Ectodermal cell (in vitro differentiated cells): ENCODE measurements at regions not wholly inside any gene's neighbourhood (a gene's known extent, or its start where the extent isn't known, plus 50 kb on each side); places are given as distances from the start of the nearest gene placed in this dataset.

Experiments used
- H3K27ac ChIP-seq: 2 replicates; pipeline ENCODE4 v1.7.0; 2013; ENCODE audit warnings: mild to moderate bottlenecking, low read depth, low read length; ENCODE audit not compliant: insufficient read depth, poor library complexity, severe bottlenecking
- H3K27me3 ChIP-seq: 2 replicates; pipeline ENCODE4 v1.7.0; 2013; ENCODE audit warnings: mild to moderate bottlenecking, low read length; ENCODE audit not compliant: insufficient read depth, control insufficient read depth, poor library complexity, severe bottlenecking
- H3K36me3 ChIP-seq: one replicate; pipeline ENCODE4 v1.7.0; 2013; ENCODE audit warnings: low read length; ENCODE audit not compliant: control insufficient read depth, insufficient read depth
- H3K4me1 ChIP-seq: one replicate; pipeline ENCODE4 v1.7.0; 2013; ENCODE audit warnings: low read length; ENCODE audit not compliant: control insufficient read depth, insufficient read depth
- H3K4me3 ChIP-seq: 2 replicates; pipeline ENCODE4 v1.7.0; 2013; ENCODE audit warnings: low read depth, low read length, control low read depth; ENCODE audit not compliant: insufficient read depth
- H3K9me3 ChIP-seq: 2 replicates; pipeline ENCODE4 v1.7.0; 2013; ENCODE audit warnings: mild to moderate bottlenecking, low read length, moderate library complexity; ENCODE audit not compliant: control insufficient read depth
- WGBS, 2 experiments: methylation state at CpG; one replicate each; pipeline ENCODE4 v1.1.7; 2013; ENCODE audit warnings: missing lambda C conversion rate in 2 of 2; 5-methylcytosine and 5-hydroxymethylcytosine counted together

DNA sequence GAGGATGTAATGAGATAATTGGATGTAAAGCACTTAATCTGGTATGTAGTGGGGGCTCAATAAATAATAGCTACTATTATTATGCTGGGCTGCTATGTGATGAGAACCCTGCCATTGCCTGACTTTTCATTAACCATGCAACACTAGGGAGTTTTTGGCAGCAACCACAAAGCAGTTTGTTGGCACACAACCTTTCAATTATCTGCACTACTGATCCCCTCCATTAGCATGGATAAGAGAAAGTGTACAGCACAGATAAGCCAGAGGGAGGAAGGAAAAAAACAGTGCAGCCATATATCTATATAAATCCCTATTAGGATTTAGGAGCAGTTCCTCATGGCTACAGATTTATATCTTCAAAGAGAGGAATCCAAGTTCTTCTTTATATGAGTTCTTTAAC is 498.5 kb downstream of the NUF2 start:
- Histone ChIP-seq H3K27ac (no peak overlapping the region), H3K4me3 (no peak overlapping the region), H3K9me3 (no peaks in the 10 kb centered on the region), H3K36me3 (no peaks in the 10 kb centered on the region), H3K4me1 (no peaks in the 10 kb centered on the region), H3K27me3 (no peaks in the 10 kb centered on the region)

DNA sequence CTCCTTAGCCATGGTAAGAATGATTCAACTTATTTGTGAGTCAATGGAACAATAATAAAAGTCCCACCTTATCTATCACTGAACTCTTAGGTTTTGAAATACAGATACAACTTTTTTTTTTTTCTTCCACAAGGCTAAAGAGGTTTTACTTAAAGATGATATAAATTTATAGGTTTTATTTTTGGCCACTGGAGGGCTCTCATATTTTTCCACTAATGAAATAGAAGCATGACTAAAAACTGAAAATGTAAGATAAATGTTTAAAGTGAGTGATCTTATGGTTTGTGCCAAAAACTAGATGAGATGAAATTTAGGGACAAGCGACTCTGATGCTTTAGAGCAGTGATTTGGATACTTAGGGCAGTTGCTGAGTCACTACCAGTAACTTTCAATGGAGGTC is 499.0 kb downstream of the NUF2 start:
- no peaks in the 10 kb centered on the region for H3K4me1 ChIP-seq
- no peak overlapping the region for H3K27ac ChIP-seq
- H3K9me3 ChIP-seq, result no peaks in the 10 kb centered on the region
- no peak overlapping the region for H3K4me3 ChIP-seq
- H3K36me3 ChIP-seq, result no peaks in the 10 kb centered on the region
- no peaks in the 10 kb centered on the region for H3K27me3 ChIP-seq
- WGBS, 2 experiments, result 88 to 89% methylated on average over 1 of the region's 1 CpG

DNA sequence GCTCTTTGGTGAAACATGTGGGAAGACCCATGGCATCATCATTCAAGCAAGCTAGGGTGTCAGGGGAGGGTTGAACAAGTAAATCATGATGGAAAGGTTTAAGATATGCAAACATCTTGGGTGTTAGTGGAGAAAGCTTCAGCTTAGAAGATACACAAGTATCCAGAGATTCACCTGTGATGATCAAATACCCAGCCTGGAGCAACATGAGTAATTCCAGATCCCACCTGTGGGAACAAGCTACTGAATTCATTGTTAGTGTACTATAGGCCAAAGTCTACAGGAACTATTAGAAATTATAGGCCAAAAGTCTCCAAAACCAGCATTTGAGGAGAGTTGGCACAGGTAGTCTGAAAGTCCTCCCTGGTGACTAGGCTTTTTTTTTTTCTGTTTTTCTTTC is 499.9 kb downstream of the NUF2 start:
- H3K4me3 ChIP-seq, result no peak overlapping the region
- no peaks in the 10 kb centered on the region for H3K4me1 ChIP-seq
- no peaks in the 10 kb centered on the region for H3K9me3 ChIP-seq
- H3K27me3 ChIP-seq, result no peaks in the 10 kb centered on the region
- H3K36me3 ChIP-seq, result no peaks in the 10 kb centered on the region
- no peak overlapping the region for H3K27ac ChIP-seq

DNA sequence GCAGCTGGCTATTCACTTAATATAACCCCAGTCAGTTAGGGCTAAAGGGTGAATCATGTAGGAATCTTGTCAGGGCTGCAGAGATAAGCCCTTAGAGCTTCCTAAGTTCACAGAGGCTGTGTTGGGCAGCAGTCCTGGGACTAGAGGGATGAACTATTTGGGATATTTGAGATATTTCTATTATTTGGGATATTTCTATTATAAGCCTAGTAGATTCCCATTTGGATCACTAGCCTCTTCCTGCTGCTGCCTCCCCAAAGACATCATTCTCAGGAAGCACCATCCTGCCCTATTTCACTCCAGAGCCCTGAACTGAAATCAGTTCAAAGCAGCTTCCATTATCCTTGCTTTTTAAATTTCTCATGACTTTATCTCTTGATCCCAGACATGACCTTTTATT is 501.3 kb downstream of the NUF2 start:
- Histone ChIP-seq H3K4me1 (no peaks in the 10 kb centered on the region), H3K4me3 (no peak overlapping the region), H3K27ac (no peak overlapping the region), H3K9me3 (no peaks in the 10 kb centered on the region), H3K36me3 (no peaks in the 10 kb centered on the region), H3K27me3 (no peaks in the 10 kb centered on the region)

DNA sequence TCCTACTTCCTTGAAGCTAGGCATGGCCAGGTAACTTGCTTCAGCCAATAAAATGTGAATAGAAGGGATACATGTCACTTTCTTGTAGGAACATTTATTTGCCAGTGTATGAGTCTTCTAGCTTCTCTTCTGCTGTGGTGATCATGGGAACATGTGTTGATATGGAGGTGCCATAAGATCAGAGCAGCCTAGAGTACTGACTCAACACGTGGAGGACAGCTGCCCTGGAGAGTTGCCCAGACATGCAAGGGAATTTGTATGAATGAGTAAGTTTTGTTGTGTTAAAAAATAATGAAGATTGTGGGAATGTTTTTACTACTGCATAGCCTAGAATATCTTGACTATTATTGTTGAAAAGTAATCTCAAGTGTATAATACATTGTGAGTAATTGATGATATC is 502.3 kb downstream of the NUF2 start:
- Histone ChIP-seq H3K27ac (no peak overlapping the region), H3K4me1 (no peaks in the 10 kb centered on the region), H3K9me3 (no peaks in the 10 kb centered on the region), H3K4me3 (no peak overlapping the region), H3K27me3 (no peaks in the 10 kb centered on the region), H3K36me3 (no peaks in the 10 kb centered on the region)
- 94 to 95% methylated on average over 1 of the region's 1 CpG for WGBS, 2 experiments

DNA sequence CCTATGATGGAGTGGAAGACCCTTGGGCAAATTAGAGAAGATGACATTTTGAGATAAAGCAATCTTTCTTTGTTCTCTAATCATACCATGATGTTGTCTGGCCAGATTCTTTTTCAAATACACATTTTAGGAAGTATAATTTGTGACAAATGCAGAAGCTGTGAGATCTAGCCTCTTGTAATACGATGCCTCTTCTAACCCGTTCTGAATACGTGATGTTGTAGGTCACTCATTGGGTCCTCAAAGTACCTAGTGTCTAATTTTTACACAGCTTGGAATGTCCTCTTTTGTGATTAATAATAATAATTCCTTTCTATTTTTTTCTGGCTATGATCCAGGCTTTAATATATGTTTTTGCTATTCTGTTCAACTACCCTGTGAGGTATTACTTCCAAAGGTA is 502.7 kb downstream of the NUF2 start:
- Histone ChIP-seq H3K27me3 (no peaks in the 10 kb centered on the region), H3K36me3 (no peaks in the 10 kb centered on the region), H3K27ac (no peak overlapping the region), H3K4me3 (no peak overlapping the region), H3K9me3 (no peaks in the 10 kb centered on the region), H3K4me1 (no peaks in the 10 kb centered on the region)
- WGBS, 2 experiments, result 99 to 100% methylated on average over 3 of the region's 3 CpGs

DNA sequence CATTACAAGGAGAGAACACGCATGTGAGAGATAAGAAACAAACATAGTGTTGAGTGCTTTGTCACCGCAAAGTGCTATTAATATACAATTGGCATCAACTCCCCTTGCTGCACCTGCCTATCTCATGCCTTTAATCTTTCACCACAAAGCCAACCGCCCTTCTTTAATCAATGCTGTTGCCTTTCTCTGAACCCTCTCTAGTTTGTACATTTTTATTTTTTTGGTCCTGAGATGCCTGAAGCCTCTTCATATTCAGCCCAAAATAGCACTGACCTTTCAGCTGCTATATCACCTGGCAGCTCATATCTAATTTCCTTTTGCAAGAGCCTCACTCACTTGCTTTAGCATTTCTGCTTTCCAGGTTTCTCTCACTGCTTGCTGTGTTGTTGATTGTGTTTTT is 504.7 kb downstream of the NUF2 start:
- no peaks in the 10 kb centered on the region for H3K27me3 ChIP-seq
- no peaks in the 10 kb centered on the region for H3K36me3 ChIP-seq
- no peak overlapping the region for H3K27ac ChIP-seq
- no peaks in the 10 kb centered on the region for H3K4me1 ChIP-seq
- WGBS, 2 experiments, result 92 to 95% methylated on average over 3 of the region's 3 CpGs
- H3K9me3 ChIP-seq, result no peaks in the 10 kb centered on the region
- H3K4me3 ChIP-seq, result no peak overlapping the region

DNA sequence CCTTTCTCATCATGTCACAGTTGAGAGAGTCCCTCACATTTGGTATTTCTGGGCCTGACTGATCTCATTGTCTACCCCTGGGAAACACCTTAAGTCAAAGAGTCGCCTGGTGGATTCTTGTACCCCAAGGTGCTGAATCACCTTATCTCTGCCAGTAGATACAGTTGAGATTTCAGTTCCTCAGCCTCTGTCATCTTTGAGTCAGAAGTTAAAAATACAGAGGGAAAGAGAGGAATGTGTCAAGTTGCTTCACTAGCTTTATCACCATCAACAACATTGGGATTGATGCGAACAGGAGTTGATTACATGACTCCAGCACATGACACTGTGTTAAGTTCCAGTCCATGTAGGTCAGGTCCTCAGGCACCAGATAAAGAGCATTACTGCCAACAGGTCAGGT is 513.0 kb downstream of the NUF2 start:
- Histone ChIP-seq H3K9me3 (no peaks in the 10 kb centered on the region), H3K27me3 (no peaks in the 10 kb centered on the region), H3K4me1 (no peaks in the 10 kb centered on the region), H3K36me3 (no peaks in the 10 kb centered on the region), H3K4me3 (no peak overlapping the region), H3K27ac (no peak overlapping the region)
- 88 to 97% methylated on average over 2 of the region's 2 CpGs for WGBS, 2 experiments

DNA sequence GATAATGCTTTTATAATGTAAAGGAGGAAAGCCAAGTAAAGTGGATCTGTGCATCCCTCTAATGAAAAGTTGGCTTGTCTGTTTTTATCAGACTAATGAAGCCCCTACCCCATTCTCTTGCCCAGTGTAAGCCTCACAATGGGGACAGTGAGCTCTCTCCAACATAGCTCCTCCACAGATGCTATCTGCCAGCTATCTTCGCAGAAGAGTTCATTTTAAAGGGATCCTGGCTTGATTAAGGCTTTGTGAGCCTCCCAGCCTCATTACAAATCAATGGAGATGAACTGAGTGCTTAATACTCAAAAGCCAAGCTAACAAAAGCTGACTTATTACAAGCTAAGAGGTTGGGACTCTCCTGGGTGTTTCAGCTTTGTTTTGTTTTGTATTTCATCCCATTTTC is 514.7 kb downstream of the NUF2 start:
- Histone ChIP-seq H3K9me3 (no peaks in the 10 kb centered on the region), H3K36me3 (no peaks in the 10 kb centered on the region), H3K27ac (no peak overlapping the region), H3K4me3 (no peak overlapping the region), H3K27me3 (no peaks in the 10 kb centered on the region), H3K4me1 (no peaks in the 10 kb centered on the region)
- 32 to 47% methylated on average over 1 of the region's 1 CpG for WGBS, 2 experiments

DNA sequence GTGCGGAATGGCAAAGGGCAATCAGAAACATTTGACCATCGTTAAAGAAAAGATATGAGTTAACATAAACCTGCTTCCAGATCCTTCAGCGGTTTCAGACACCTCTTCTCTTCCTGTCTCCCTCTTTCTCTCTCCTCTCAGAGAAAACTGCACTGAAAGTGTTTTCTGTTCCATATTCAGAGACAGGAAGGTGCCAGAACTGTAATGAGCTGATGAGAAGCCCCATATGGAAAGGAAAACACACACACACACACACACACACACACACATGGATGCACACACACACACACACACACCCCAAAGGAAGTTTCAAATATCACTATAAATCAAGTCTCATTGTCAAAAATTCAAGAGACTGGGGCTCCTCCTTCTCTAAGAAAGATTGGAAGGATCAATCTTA is 515.5 kb downstream of the NUF2 start:
- Histone ChIP-seq H3K4me1 (no peaks in the 10 kb centered on the region), H3K27me3 (no peaks in the 10 kb centered on the region), H3K4me3 (no peak overlapping the region), H3K9me3 (no peaks in the 10 kb centered on the region), H3K27ac (no peak overlapping the region), H3K36me3 (no peaks in the 10 kb centered on the region)
- 91 to 92% methylated on average over 3 of the region's 3 CpGs for WGBS, 2 experiments

DNA sequence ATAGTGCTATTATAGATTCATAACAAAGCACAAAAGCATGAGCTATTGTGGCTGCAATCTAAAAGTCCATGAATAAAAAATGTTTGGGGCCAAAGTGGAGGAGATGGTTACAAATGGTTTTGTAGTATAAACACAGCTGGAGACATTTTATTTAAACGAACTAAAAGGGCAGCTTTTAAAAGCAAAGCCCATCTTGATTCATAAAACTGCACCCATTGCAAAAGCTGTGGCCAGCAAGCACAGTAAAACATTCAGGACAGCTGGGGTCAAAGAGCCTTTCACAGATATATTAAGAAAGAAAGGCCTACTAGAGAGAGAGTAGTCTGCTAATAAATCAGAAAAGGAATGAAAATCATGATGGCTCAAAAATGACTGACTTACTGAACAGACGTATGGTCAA is 520.8 kb downstream of the NUF2 start:
- Histone ChIP-seq H3K27ac (no peak overlapping the region), H3K9me3 (no peaks in the 10 kb centered on the region), H3K36me3 (no peaks in the 10 kb centered on the region), H3K4me3 (no peak overlapping the region), H3K27me3 (no peaks in the 10 kb centered on the region), H3K4me1 (no peaks in the 10 kb centered on the region)
- 88 to 90% methylated on average over 2 of the region's 2 CpGs for WGBS, 2 experiments
